ENCODE measurements at regions not wholly inside any gene's neighbourhood (a gene's known extent, or its start where the extent isn't known, plus 50 kb on each side); places are given as distances from the start of the nearest gene placed in this dataset.

DNA sequence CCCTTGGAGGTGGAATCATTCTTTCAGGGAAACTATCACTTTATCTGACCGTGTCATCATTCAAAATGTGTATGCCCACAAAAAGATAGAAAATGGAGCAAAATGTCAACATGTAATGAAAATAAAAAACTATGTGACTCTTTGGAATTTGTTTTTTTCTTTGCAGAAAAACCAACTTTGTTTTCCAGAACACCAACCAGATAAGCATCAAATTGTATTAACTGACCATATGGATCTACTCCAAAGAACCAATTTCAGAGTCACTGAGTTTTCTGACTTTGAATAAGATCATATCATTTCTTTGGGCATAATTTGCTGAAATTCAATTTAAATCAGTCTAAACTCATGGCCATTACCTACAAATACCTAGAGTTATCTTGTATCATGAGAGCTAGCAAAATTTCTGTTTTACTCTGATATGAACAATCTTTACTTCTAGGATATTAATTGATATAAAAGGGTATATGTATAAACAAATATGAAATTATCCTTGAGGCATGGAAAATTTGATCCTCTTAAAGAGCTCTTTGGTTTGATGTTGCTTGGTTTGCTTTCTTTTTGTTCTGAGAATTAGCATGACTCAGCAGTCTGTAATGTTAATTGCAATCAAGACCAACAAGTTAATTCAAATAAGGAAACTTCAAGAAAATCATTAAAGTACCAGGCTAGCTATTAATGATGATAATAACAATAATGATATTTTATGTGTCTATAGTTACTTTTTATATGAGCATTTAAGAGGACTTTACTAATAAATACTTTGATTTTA is 444.4 kb upstream of the MARCKS start:
- no peak overlapping the region for H3K9ac ChIP-seq (ENCODE audit: low read length)
- H3K79me1 ChIP-seq (replicated peaks; ENCODE audit: low read length, poor library complexity, severe bottlenecking): no peaks in the 10 kb centered on the region
- DNase-seq: peak; percentile 37
- H2AFZ ChIP-seq (ENCODE audit: low read depth, low read length): no peak overlapping the region
- H3K36me3 ChIP-seq (ENCODE audit: control insufficient read depth in 1 of 2, insufficient read depth in 2 of 2, low read depth in 1 of 2, low read length in 2 of 2): no peaks in the 10 kb centered on the region
- no peak overlapping the region for H4K91ac ChIP-seq (ENCODE audit: low read length)
- no peak overlapping the region for H3K14ac ChIP-seq (ENCODE audit: low read length in 2 of 2)
- WGBS: no CpG with 5 or more reads among the region's 1 CpG
- no peaks in the 10 kb centered on the region for H3K9me3 ChIP-seq (ENCODE audit: control insufficient read depth, low read length)
- no peak overlapping the region for H4K8ac ChIP-seq (ENCODE audit: low read length)
- no peak overlapping the region for H2BK120ac ChIP-seq (ENCODE audit: low read depth, low read length)
- no peak overlapping the region for H3K4ac ChIP-seq (ENCODE audit: low read depth in 1 of 2, low read length in 2 of 2)
- H3K27me3 ChIP-seq (ENCODE audit: control insufficient read depth in 1 of 2, insufficient read depth in 1 of 2, low read length in 2 of 2): no peaks in the 10 kb centered on the region
- H2BK12ac ChIP-seq (ENCODE audit: low read length in 2 of 2): no peak overlapping the region
- H2BK15ac ChIP-seq (ENCODE audit: low read depth, poor library complexity, severe bottlenecking): no peak overlapping the region
- H2BK5ac ChIP-seq (ENCODE audit: low read depth, low read length, poor library complexity, severe bottlenecking): no peak overlapping the region
- no peak overlapping the region for H3K4me2 ChIP-seq (ENCODE audit: low read length, poor library complexity, severe bottlenecking)
- H3K27ac ChIP-seq (ENCODE audit: low read length, poor library complexity, severe bottlenecking): no peak overlapping the region
- peaks cover 2% of the 10 kb centered on the region for H3K4me1 ChIP-seq (ENCODE audit: control insufficient read depth, insufficient read depth, low read depth, low read length)
- H2AK5ac ChIP-seq (ENCODE audit: low read length, severe bottlenecking): no peak overlapping the region
- H3K23ac ChIP-seq (ENCODE audit: low read length in 2 of 2): no peak overlapping the region
- H3K18ac ChIP-seq (ENCODE audit: low read depth in 1 of 2, low read length in 2 of 2): no peak overlapping the region
- no peak overlapping the region for H3K4me3 ChIP-seq (ENCODE audit: insufficient read depth in 1 of 2, low read depth in 1 of 2, low read length in 2 of 2)

DNA sequence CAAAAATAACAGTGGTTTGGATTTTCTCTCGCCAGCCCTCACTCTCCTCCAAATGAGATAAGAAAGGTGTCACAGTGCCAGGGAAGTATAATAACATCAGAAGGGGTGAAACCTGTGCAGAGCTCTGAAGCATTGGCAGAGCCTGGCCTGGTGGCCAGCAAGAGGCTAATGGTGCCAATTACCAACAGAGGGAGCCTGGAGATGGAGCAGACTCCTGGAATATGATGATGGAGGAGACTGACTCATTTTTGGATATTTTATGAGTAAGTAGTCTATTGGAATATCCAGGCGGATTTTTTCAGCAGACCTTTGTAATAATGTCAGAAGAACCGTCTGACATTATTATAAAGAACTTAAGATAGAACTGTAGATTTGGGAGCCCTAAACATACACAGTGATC is 442.6 kb upstream of the MARCKS start:
- H3K4me3 ChIP-seq (ENCODE audit: insufficient read depth in 1 of 2, low read depth in 1 of 2, low read length in 2 of 2): no peak overlapping the region
- no peak overlapping the region for H2AFZ ChIP-seq (ENCODE audit: low read depth, low read length)
- no peak overlapping the region for H3K27ac ChIP-seq (ENCODE audit: low read length, poor library complexity, severe bottlenecking)
- peak overlapping the region; percentile 84 for H3K9ac ChIP-seq (ENCODE audit: low read length)
- no peak overlapping the region for H3K23ac ChIP-seq (ENCODE audit: low read length in 2 of 2)
- H3K14ac ChIP-seq (ENCODE audit: low read length in 2 of 2): no peak overlapping the region
- peaks cover 2% of the 10 kb centered on the region for H3K4me1 ChIP-seq (ENCODE audit: control insufficient read depth, insufficient read depth, low read depth, low read length)
- H2BK15ac ChIP-seq (ENCODE audit: low read depth, poor library complexity, severe bottlenecking): no peak overlapping the region
- H3K27me3 ChIP-seq (ENCODE audit: control insufficient read depth in 1 of 2, insufficient read depth in 1 of 2, low read length in 2 of 2): no peaks in the 10 kb centered on the region
- H4K8ac ChIP-seq (ENCODE audit: low read length): no peak overlapping the region
- peak; percentile 68 for DNase-seq
- no peak overlapping the region for H2BK12ac ChIP-seq (ENCODE audit: low read length in 2 of 2)
- no peak overlapping the region for H2BK5ac ChIP-seq (ENCODE audit: low read depth, low read length, poor library complexity, severe bottlenecking)
- no peaks in the 10 kb centered on the region for H3K79me1 ChIP-seq (replicated peaks; ENCODE audit: low read length, poor library complexity, severe bottlenecking)
- no CpG with 5 or more reads among the region's 3 CpGs for WGBS
- no peak overlapping the region for H4K91ac ChIP-seq (ENCODE audit: low read length)
- H3K18ac ChIP-seq (ENCODE audit: low read depth in 1 of 2, low read length in 2 of 2): no peak overlapping the region
- H2BK120ac ChIP-seq (ENCODE audit: low read depth, low read length): no peak overlapping the region
- no peaks in the 10 kb centered on the region for H3K9me3 ChIP-seq (ENCODE audit: control insufficient read depth, low read length)
- no peak overlapping the region for H2AK5ac ChIP-seq (ENCODE audit: low read length, severe bottlenecking)
- H3K4ac ChIP-seq (ENCODE audit: low read depth in 1 of 2, low read length in 2 of 2): no peak overlapping the region
- no peak overlapping the region for H3K4me2 ChIP-seq (ENCODE audit: low read length, poor library complexity, severe bottlenecking)
- H3K36me3 ChIP-seq (ENCODE audit: control insufficient read depth in 1 of 2, insufficient read depth in 2 of 2, low read depth in 1 of 2, low read length in 2 of 2): no peaks in the 10 kb centered on the region

DNA sequence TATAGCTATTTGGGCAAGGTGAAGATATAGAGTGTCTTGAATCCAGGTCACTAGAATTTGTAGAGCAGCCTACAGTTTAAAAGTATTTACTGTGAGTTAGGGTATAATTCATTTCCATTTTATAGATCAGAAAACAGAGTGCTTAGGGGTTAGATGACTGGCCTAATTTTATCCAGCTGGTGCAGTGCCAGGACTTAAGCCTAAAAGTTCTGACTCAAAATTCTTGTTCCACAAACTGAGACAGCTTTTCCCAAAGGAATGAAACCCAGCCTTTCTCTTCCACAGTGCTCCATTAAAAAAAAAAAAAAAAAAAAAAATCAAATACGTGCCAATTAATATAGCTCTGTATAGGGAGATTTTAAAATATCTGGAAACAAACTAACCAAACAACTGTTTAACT is 441.0 kb upstream of the MARCKS start:
- no peak overlapping the region for H2BK12ac ChIP-seq (ENCODE audit: low read length in 2 of 2)
- no peaks in the 10 kb centered on the region for H3K79me1 ChIP-seq (replicated peaks; ENCODE audit: low read length, poor library complexity, severe bottlenecking)
- no peak overlapping the region for H2BK120ac ChIP-seq (ENCODE audit: low read depth, low read length)
- no peak overlapping the region for H3K4ac ChIP-seq (ENCODE audit: low read depth in 1 of 2, low read length in 2 of 2)
- no peak overlapping the region for H3K14ac ChIP-seq (ENCODE audit: low read length in 2 of 2)
- no peak overlapping the region for H2AK5ac ChIP-seq (ENCODE audit: low read length, severe bottlenecking)
- no CpG with 5 or more reads among the region's 1 CpG for WGBS
- H3K27me3 ChIP-seq (ENCODE audit: control insufficient read depth in 1 of 2, insufficient read depth in 1 of 2, low read length in 2 of 2): no peaks in the 10 kb centered on the region
- H3K27ac ChIP-seq (ENCODE audit: low read length, poor library complexity, severe bottlenecking): no peak overlapping the region
- H3K9ac ChIP-seq (ENCODE audit: low read length): no peak overlapping the region
- H2BK15ac ChIP-seq (ENCODE audit: low read depth, poor library complexity, severe bottlenecking): no peak overlapping the region
- no peak overlapping the region for H3K4me3 ChIP-seq (ENCODE audit: insufficient read depth in 1 of 2, low read depth in 1 of 2, low read length in 2 of 2)
- H4K8ac ChIP-seq (ENCODE audit: low read length): no peak overlapping the region
- no peak overlapping the region for H2BK5ac ChIP-seq (ENCODE audit: low read depth, low read length, poor library complexity, severe bottlenecking)
- H3K23ac ChIP-seq (ENCODE audit: low read length in 2 of 2): no peak overlapping the region
- no peak overlapping the region for H3K4me2 ChIP-seq (ENCODE audit: low read length, poor library complexity, severe bottlenecking)
- no peak overlapping the region for H3K18ac ChIP-seq (ENCODE audit: low read depth in 1 of 2, low read length in 2 of 2)
- no peak overlapping the region for H4K91ac ChIP-seq (ENCODE audit: low read length)
- H2AFZ ChIP-seq (ENCODE audit: low read depth, low read length): no peak overlapping the region
- DNase-seq: no peak
- no peaks in the 10 kb centered on the region for H3K36me3 ChIP-seq (ENCODE audit: control insufficient read depth in 1 of 2, insufficient read depth in 2 of 2, low read depth in 1 of 2, low read length in 2 of 2)
- H3K4me1 ChIP-seq (ENCODE audit: control insufficient read depth, insufficient read depth, low read depth, low read length): no peaks in the 10 kb centered on the region
- H3K9me3 ChIP-seq (ENCODE audit: control insufficient read depth, low read length): no peaks in the 10 kb centered on the region

DNA sequence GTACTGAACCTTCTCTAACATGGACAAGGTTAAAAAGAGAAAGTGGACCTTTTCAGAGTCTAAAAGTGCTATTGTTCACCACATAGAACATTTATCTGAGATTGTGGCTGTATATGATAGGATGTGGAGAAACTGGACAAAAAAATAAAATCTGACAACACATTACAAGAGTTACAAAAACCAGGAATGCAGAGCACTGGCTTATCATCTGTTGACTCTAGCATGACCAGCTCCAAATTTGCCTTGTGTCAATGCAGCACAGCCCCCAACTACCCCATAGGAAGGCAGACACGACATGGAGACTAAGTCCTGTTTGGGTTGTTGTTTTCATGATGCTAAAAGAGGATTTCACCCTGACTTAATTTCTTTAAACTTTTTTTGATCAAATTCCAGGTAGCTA is 436.9 kb upstream of the MARCKS start:
- Histone ChIP-seq H3K18ac (ENCODE audit: low read depth in 1 of 2, low read length in 2 of 2) (no peak overlapping the region), H3K4me2 (ENCODE audit: low read length, poor library complexity, severe bottlenecking) (no peak overlapping the region), H3K23ac (ENCODE audit: low read length in 2 of 2) (no peak overlapping the region), H3K4me3 (ENCODE audit: insufficient read depth in 1 of 2, low read depth in 1 of 2, low read length in 2 of 2) (no peak overlapping the region), H2BK12ac (ENCODE audit: low read length in 2 of 2) (no peak overlapping the region), H3K79me1 (replicated peaks; ENCODE audit: low read length, poor library complexity, severe bottlenecking) (no peaks in the 10 kb centered on the region), H4K91ac (ENCODE audit: low read length) (no peak overlapping the region), H2BK5ac (ENCODE audit: low read depth, low read length, poor library complexity, severe bottlenecking) (no peak overlapping the region), H2BK120ac (ENCODE audit: low read depth, low read length) (no peak overlapping the region), H3K9me3 (ENCODE audit: control insufficient read depth, low read length) (no peaks in the 10 kb centered on the region), H3K9ac (ENCODE audit: low read length) (no peak overlapping the region), H3K4ac (ENCODE audit: low read depth in 1 of 2, low read length in 2 of 2) (no peak overlapping the region), H3K4me1 (ENCODE audit: control insufficient read depth, insufficient read depth, low read depth, low read length) (no peaks in the 10 kb centered on the region), H4K8ac (ENCODE audit: low read length) (no peak overlapping the region), H3K27me3 (ENCODE audit: control insufficient read depth in 1 of 2, insufficient read depth in 1 of 2, low read length in 2 of 2) (no peaks in the 10 kb centered on the region), H2AK5ac (ENCODE audit: low read length, severe bottlenecking) (no peak overlapping the region), H3K27ac (ENCODE audit: low read length, poor library complexity, severe bottlenecking) (no peak overlapping the region), H2AFZ (ENCODE audit: low read depth, low read length) (no peak overlapping the region), H2BK15ac (ENCODE audit: low read depth, poor library complexity, severe bottlenecking) (no peak overlapping the region), H3K36me3 (ENCODE audit: control insufficient read depth in 1 of 2, insufficient read depth in 2 of 2, low read depth in 1 of 2, low read length in 2 of 2) (no peaks in the 10 kb centered on the region), H3K14ac (ENCODE audit: low read length in 2 of 2) (no peak overlapping the region)
- WGBS: no CpG with 5 or more reads among the region's 1 CpG
- no peak for DNase-seq

Data from mesenchymal stem cell (in vitro differentiated cells and primary cell).